HUES48 (cell line): ENCODE measurements at regions not wholly inside any gene's neighbourhood (a gene's known extent, or its start where the extent isn't known, plus 50 kb on each side); places are given as distances from the start of the nearest gene placed in this dataset.
"Not testable (repeated sequence)": the region's sequence is repeated elsewhere in the genome, so short reads cannot be mapped to it uniquely, and the experiment has no call there.

Source experiments
- H3K27ac ChIP-seq: one replicate; pipeline ENCODE4 v1.7.0; 2013; ENCODE audit warnings: low read depth, low read length, inconsistent platforms
- H3K27me3 ChIP-seq: 2 replicates; pipeline ENCODE4 v1.6.1; 2013; ENCODE audit warnings: mild to moderate bottlenecking, low read length; ENCODE audit not compliant: control insufficient read depth, insufficient read depth
- H3K36me3 ChIP-seq: 2 replicates; pipeline ENCODE4 v1.6.1; 2013; ENCODE audit warnings: low read length; ENCODE audit not compliant: control insufficient read depth, insufficient read depth
- H3K4me1 ChIP-seq: 2 replicates; pipeline ENCODE4 v1.6.1; 2013; ENCODE audit warnings: mild to moderate bottlenecking, low read length; ENCODE audit not compliant: control insufficient read depth, insufficient read depth
- H3K4me3 ChIP-seq: 2 replicates; pipeline ENCODE4 v1.5.1; 2013; ENCODE audit warnings: mild to moderate bottlenecking, low read depth, low read length
- H3K9ac ChIP-seq: 2 replicates; pipeline ENCODE4 v1.6.1; 2013; ENCODE audit warnings: mild to moderate bottlenecking, low read depth, low read length, moderate library complexity
- H3K9me3 ChIP-seq: 2 replicates; pipeline ENCODE4 v1.6.1; 2013; ENCODE audit warnings: low read length; ENCODE audit not compliant: control insufficient read depth, insufficient read depth

DNA sequence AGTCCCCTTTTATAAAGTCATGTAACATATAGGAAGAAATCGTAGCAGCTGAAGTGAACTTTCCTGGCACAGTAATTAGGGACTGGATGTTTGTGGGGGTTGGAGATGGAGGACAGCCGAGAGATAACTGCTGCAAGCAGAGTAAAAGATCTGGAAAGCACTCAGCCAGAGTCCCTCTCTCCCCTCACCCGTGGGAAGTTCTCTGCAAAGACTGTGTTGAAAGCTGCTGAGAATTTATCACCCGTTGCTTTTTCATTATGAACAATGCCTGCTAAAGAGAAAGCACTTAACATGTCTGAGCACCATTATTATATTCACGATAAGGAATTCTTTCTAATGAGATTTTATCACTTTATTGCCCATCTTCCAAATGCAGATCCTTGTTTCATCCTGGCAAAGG lies 248.8 kb downstream of the SHOX2 start:
- Histone ChIP-seq H3K9me3 (no peaks in the 10 kb centered on the region; the same call in 1 of the 2 replicates), H3K27me3 (no peaks in the 10 kb centered on the region), H3K36me3 (no peaks in the 10 kb centered on the region), H3K27ac (no peak overlapping the region), H3K4me1 (peaks cover 4% of the 10 kb centered on the region; the same call in 1 of the 2 replicates), H3K9ac (no peak overlapping the region), H3K4me3 (no peak overlapping the region)

DNA sequence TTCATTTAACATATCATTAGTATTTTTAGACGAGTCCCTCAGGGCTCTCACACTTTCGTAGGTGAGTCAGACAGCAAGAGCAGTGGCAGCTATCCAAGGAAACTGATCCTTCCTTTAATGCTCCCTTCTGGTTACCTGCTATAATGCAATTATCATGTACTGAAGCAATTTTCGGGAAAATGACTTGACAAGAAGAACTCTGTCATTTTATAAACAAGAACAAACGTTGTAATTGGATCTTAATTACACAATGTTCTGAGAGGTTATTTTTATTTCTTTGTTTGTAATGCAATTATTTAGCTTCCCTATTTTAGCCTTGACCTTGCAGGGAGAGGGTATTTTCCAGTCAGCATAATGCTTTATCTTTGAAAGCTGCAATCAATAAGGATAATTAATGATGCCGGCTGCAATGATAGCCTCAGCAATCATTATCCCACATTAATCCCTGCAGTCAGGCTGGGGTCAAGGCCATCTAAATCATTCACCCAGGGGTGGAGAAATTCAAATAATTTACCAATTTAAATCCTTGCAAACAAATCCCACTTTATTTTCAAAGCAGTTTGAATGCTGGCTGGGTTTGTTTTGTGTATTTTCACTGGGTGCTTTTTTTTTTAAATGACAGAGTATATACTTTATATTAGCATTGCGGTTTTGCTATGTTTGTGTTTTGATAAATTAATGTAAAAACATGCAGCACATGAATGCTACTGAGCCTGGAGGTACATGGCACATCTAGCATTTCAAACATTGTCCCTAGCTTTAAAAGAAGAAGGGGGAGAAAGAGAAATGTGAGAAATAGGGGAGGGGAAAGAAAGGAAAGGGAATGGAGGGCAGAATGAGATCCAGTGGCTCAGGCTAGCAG lies 249.9 kb downstream of the SHOX2 start:
- no peaks in the 10 kb centered on the region for H3K27me3 ChIP-seq
- no peak overlapping the region for H3K9ac ChIP-seq
- H3K36me3 ChIP-seq: no peaks in the 10 kb centered on the region
- no peak overlapping the region for H3K4me3 ChIP-seq
- no peaks in the 10 kb centered on the region; the same call in 1 of the 2 replicates for H3K9me3 ChIP-seq
- H3K4me1 ChIP-seq: peaks cover 4% of the 10 kb centered on the region; the same call in 1 of the 2 replicates
- no peak overlapping the region for H3K27ac ChIP-seq

GRCh38 chr3:157845839-157846238 lies 260.4 kb downstream of the SHOX2 start:
- H3K4me1 ChIP-seq, H3K36me3 ChIP-seq, H3K4me3 ChIP-seq, H3K27ac ChIP-seq, H3K27me3 ChIP-seq, H3K9me3 ChIP-seq, H3K9ac ChIP-seq: not testable (repeated sequence)

GRCh38 chr3:157844800-157845565 lies 261.2 kb downstream of the SHOX2 start:
- Histone ChIP-seq H3K4me1 (no peaks in the 10 kb centered on the region), H3K4me3 (no peak overlapping the region), H3K36me3 (no peaks in the 10 kb centered on the region), H3K27ac (no peak overlapping the region), H3K9me3 (no peaks in the 10 kb centered on the region), H3K9ac (no peak overlapping the region), H3K27me3 (no peaks in the 10 kb centered on the region)

DNA sequence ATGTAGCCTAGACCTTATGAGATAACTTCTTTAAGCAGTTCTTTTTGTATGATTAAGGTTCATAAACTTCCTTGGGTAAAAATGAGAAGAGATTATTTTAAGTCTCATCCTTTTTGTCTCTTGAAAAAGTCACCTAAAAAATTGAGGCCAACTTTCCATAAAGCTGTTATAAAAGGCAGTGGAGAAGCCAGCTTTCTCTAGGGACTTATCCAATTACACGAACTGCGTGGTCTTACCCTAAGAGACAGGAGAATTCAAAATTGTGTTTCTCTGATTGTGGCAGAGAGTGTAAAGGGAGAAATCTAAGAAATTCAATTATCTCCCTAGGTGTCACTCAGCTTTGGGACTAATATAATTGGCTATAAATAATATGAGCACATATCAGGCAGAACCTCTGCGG lies 262.0 kb downstream of the SHOX2 start:
- Histone ChIP-seq H3K4me1 (no peaks in the 10 kb centered on the region), H3K27ac (no peak overlapping the region), H3K9me3 (no peaks in the 10 kb centered on the region), H3K4me3 (no peak overlapping the region), H3K27me3 (no peaks in the 10 kb centered on the region), H3K36me3 (no peaks in the 10 kb centered on the region), H3K9ac (no peak overlapping the region)

DNA sequence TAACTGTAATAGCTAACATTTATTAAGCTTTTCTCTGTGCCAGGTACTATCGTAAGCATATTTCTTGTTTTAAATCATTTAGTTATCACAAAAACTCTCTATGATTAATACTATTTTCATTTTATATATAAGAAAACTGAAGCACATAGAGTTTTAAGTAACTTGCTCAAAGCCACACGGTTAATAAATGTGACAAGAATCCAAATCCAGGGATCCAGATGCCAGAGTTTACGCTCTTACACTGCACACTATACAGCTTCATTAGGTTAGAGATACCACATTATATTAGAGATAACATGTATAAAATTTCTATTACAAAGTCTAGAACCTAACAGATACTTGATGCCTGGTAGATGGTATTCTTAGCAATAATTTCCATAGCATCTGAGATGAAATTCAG lies 265.2 kb downstream of the SHOX2 start:
- Histone ChIP-seq H3K4me1 (no peaks in the 10 kb centered on the region), H3K9me3 (no peaks in the 10 kb centered on the region), H3K9ac (no peak overlapping the region), H3K4me3 (no peak overlapping the region), H3K36me3 (no peaks in the 10 kb centered on the region), H3K27ac (no peak overlapping the region), H3K27me3 (no peaks in the 10 kb centered on the region)

DNA sequence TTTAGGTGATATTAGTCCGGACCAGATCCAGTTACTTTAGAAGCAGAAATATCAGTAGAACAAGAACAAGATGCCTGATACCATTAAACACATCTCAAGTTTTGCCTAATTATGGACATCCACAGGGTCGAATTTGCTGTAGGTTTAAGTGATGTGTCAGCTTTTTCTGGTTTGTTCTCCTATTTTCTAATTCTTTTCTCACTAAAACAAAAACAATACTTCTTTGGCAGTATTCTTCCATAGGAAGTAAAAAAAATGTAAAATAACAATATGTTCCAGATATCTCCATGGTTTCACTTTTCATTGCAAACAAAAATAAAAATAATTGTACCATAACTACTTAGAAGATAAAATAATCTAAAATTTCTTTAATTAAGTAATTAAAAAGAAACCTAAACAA lies 265.7 kb downstream of the SHOX2 start:
- H3K27ac ChIP-seq: no peak overlapping the region
- no peaks in the 10 kb centered on the region for H3K36me3 ChIP-seq
- no peak overlapping the region for H3K9ac ChIP-seq
- H3K9me3 ChIP-seq: no peaks in the 10 kb centered on the region
- H3K4me1 ChIP-seq: no peaks in the 10 kb centered on the region
- no peak overlapping the region for H3K4me3 ChIP-seq
- no peaks in the 10 kb centered on the region for H3K27me3 ChIP-seq

DNA sequence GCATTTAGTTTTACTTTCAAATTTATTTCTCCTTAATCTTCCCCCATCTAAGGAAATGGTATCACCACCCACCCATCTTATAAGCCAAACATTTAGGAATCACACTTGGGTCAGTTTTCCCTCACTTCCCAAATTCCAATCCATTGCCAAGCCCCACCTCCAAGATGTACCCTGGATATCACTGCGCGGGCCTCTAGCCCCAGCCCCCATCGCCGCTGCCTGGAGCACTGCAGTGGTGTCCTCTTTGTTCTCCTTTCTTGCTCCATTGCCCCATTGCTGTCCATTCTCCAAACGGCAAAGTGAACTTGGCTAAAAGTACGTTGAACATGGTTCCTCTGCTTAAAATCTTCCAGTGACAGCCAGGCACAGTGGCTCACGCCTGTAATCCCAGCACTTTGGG lies 267.8 kb downstream of the SHOX2 start:
- no peaks in the 10 kb centered on the region for H3K36me3 ChIP-seq
- no peak overlapping the region for H3K27ac ChIP-seq
- no peaks in the 10 kb centered on the region for H3K4me1 ChIP-seq
- no peaks in the 10 kb centered on the region for H3K9me3 ChIP-seq
- no peaks in the 10 kb centered on the region for H3K27me3 ChIP-seq
- no peak overlapping the region for H3K9ac ChIP-seq
- no peak overlapping the region for H3K4me3 ChIP-seq

GRCh38 chr3:157837336-157837735 lies 268.9 kb downstream of the SHOX2 start:
- H3K36me3 ChIP-seq: no peaks in the 10 kb centered on the region
- no peaks in the 10 kb centered on the region for H3K27me3 ChIP-seq
- H3K27ac ChIP-seq: no peak overlapping the region
- H3K4me3 ChIP-seq: no peak overlapping the region
- H3K4me1 ChIP-seq: no peaks in the 10 kb centered on the region
- H3K9ac ChIP-seq: no peak overlapping the region
- no peaks in the 10 kb centered on the region for H3K9me3 ChIP-seq

GRCh38 chr3:157836022-157836421 lies 270.2 kb downstream of the SHOX2 start:
- no peak overlapping the region for H3K27ac ChIP-seq
- no peak overlapping the region for H3K4me3 ChIP-seq
- no peaks in the 10 kb centered on the region for H3K9me3 ChIP-seq
- no peak overlapping the region for H3K9ac ChIP-seq
- H3K4me1 ChIP-seq: no peaks in the 10 kb centered on the region
- H3K27me3 ChIP-seq: no peaks in the 10 kb centered on the region
- no peaks in the 10 kb centered on the region for H3K36me3 ChIP-seq

- H3K36me3 ChIP-seq: no peaks in the 10 kb centered on the region
- no peaks in the 10 kb centered on the region for H3K27me3 ChIP-seq
- H3K4me1 ChIP-seq: no peaks in the 10 kb centered on the region
- H3K9me3 ChIP-seq: peaks cover 10% of the 10 kb centered on the region
- no peak overlapping the region for H3K27ac ChIP-seq
- no peak overlapping the region for H3K9ac ChIP-seq
- no peak overlapping the region for H3K4me3 ChIP-seq
These were observed 273.6 kb downstream of the SHOX2 start for GRCh38 chr3:157832588-157832987.
